B cell (primary cell): ENCODE measurements at regions not wholly inside any gene's neighbourhood (a gene's known extent, or its start where the extent isn't known, plus 50 kb on each side); places are given as distances from the start of the nearest gene placed in this dataset.

Source experiments
- ATAC-seq: fragments of 200-7000 bp; cut with Tn5 transposase; one replicate; pipeline ENCODE4 v1.10.0; 2021; ENCODE audit warnings: low read depth, mild to moderate bottlenecking, moderate number of reproducible peaks, moderate library complexity
- CTCF ChIA-PET: fragments of 350-600 bp; sonication (Branson Sonifier 250); formaldehyde crosslinking; loops from one replicate; lab custom pipeline; 2021; ENCODE audit warnings: antibody characterized with exemption, inconsistent platforms; lab: Charles Lee
- POLR2A ChIA-PET: fragments of 350-600 bp; sonication (Branson Sonifier 250); formaldehyde crosslinking; loops from one replicate; lab custom pipeline; 2021; ENCODE audit warnings: antibody characterized with exemption; lab: Charles Lee
- DNase-seq: peaks from one replicate; pipeline ENCODE4 v3.0.0; 2013
- H2AFZ ChIP-seq: 2 replicates; pipeline ENCODE4 v1.6.1; 2012; ENCODE audit warnings: mild to moderate bottlenecking, low read depth, low read length; ENCODE audit not compliant: insufficient read depth, poor library complexity, severe bottlenecking
- H3K27ac ChIP-seq, 2 donors: 1 replicate in 1 of 2; 2 replicates in 1 of 2; pipeline ENCODE4 v1.5.1; 2012 to 2013; ENCODE audit warnings: low read length in 2 of 2, mild to moderate bottlenecking in 2 of 2, moderate library complexity in 1 of 2
- H3K27me3 ChIP-seq, 4 experiments: fragments of 200-600 bp in 1 of 4; sonication (generic) in 1 of 4; replicated peaks in 1 of 4; 1 replicate in 2 of 4; 2 replicates in 2 of 4; pipeline versions ENCODE4 v1.6.1 to v1.7.0; 2013 to 2016; ENCODE audit warnings: low read length in 3 of 4, mild to moderate bottlenecking in 2 of 4, mixed read lengths in 1 of 4, moderate library complexity in 1 of 4; ENCODE audit not compliant: insufficient read depth in 4 of 4, control insufficient read depth in 3 of 4; ENCODE audit errors: control extremely low read depth in 1 of 4
- H3K36me3 ChIP-seq, 2 experiments: replicated peaks in 1 of 2; 1 replicate in 1 of 2; 2 replicates in 1 of 2; pipeline versions ENCODE4 v1.6.1 to v1.7.1; 2013; ENCODE audit warnings: low read length in 1 of 2; ENCODE audit not compliant: insufficient read depth in 2 of 2, control insufficient read depth in 1 of 2; ENCODE audit errors: control extremely low read depth in 1 of 2, extremely low read depth in 1 of 2
- H3K4me1 ChIP-seq, 2 donors: fragments of 200-600 bp in 1 of 2; sonication (generic) in 1 of 2; 1 replicate in 1 of 2; 2 replicates in 1 of 2; pipeline versions ENCODE4 v1.5.1 to v1.6.1; 2013 to 2017; ENCODE audit warnings: low read length in 2 of 2; ENCODE audit not compliant: control insufficient read depth in 2 of 2, insufficient read depth in 2 of 2
- H3K4me2 ChIP-seq: replicated peaks from 2 replicates; pipeline ENCODE3; 2012; ENCODE audit warnings: mild to moderate bottlenecking, low read depth, low read length; ENCODE audit not compliant: poor library complexity, severe bottlenecking
- H3K4me3 ChIP-seq, 5 experiments: fragments of 200-600 bp in 1 of 5; sonication (generic) in 1 of 5; 1 replicate in 3 of 5; 2 replicates in 2 of 5; pipeline versions ENCODE4 v1.5.1 to v1.7.0; 2011 to 2016; ENCODE audit warnings: low read length in 4 of 5, mild to moderate bottlenecking in 4 of 5, low read depth in 2 of 5, control low read depth in 1 of 5, moderate library complexity in 1 of 5; ENCODE audit not compliant: insufficient read depth in 1 of 5; ENCODE audit errors: control extremely low read depth in 1 of 5, extremely low read depth in 1 of 5
- H3K79me2 ChIP-seq: fragments of 200-600 bp; sonication (generic); one replicate; pipeline ENCODE4 v1.6.0; 2016; ENCODE audit warnings: low read length; ENCODE audit not compliant: control insufficient read depth, insufficient read depth
- H3K9ac ChIP-seq: fragments of 200-600 bp; sonication (generic); 2 replicates; pipeline ENCODE4 v1.6.1; 2017; ENCODE audit warnings: mild to moderate bottlenecking, low read length, moderate library complexity
- H3K9me3 ChIP-seq, 3 donors: one replicate each; pipeline versions ENCODE4 v1.6.1 to v1.7.1; 2013; ENCODE audit warnings: low read length in 2 of 3; ENCODE audit not compliant: control insufficient read depth in 2 of 3, insufficient read depth in 1 of 3; ENCODE audit errors: control extremely low read depth in 1 of 3
- H4K20me1 ChIP-seq: 2 replicates; pipeline ENCODE4 v1.6.0; 2012; ENCODE audit warnings: mild to moderate bottlenecking, low read length; ENCODE audit not compliant: insufficient read depth, control insufficient read depth, poor library complexity, severe bottlenecking
- H3K27ac Mint-ChIP-seq: one replicate; pipeline ENCODE4 v1.8.0; 2021; ENCODE audit warnings: mixed read lengths
- H3K27me3 Mint-ChIP-seq: one replicate; pipeline ENCODE4 v1.8.0; 2021; ENCODE audit warnings: mixed read lengths
- H3K4me1 Mint-ChIP-seq: one replicate; pipeline ENCODE4 v1.8.0; 2021; ENCODE audit warnings: mixed read lengths
- H3K4me3 Mint-ChIP-seq: one replicate; pipeline ENCODE4 v1.8.0; 2021; ENCODE audit warnings: mixed read lengths
- H3K9me3 Mint-ChIP-seq: one replicate; pipeline ENCODE4 v1.8.0; 2022; ENCODE audit warnings: mixed read lengths; ENCODE audit not compliant: insufficient read depth
- EZH2 ChIP-seq: IDR thresholded peaks from 2 replicates; pipeline ENCODE4 v1.6.1; 2012; ENCODE audit warnings: borderline replicate concordance, low read depth, mild to moderate bottlenecking, moderate library complexity, low read length; ENCODE audit not compliant: insufficient read depth, poor library complexity, severe bottlenecking
- WGBS: methylation state at CpG from one replicate; pipeline ENCODE4 v1.1.5; 2013; ENCODE audit warnings: missing lambda C conversion rate; ENCODE audit not compliant: insufficient coverage; 5-methylcytosine and 5-hydroxymethylcytosine counted together
- intact Hi-C: fragments of 100-400 bp; cut with micrococcal nuclease; formaldehyde crosslinking; loops from one replicate; pipeline ENCODE4 v1.10.0; 2022
- TF ChIP-seq, protein P1 (sequence below): fragments of 200-600 bp; IDR thresholded peaks from one replicate; pipeline ENCODE4 v1.8.0; 2022; ENCODE audit warnings: antibody characterized with exemption, mild to moderate bottlenecking

DNA sequence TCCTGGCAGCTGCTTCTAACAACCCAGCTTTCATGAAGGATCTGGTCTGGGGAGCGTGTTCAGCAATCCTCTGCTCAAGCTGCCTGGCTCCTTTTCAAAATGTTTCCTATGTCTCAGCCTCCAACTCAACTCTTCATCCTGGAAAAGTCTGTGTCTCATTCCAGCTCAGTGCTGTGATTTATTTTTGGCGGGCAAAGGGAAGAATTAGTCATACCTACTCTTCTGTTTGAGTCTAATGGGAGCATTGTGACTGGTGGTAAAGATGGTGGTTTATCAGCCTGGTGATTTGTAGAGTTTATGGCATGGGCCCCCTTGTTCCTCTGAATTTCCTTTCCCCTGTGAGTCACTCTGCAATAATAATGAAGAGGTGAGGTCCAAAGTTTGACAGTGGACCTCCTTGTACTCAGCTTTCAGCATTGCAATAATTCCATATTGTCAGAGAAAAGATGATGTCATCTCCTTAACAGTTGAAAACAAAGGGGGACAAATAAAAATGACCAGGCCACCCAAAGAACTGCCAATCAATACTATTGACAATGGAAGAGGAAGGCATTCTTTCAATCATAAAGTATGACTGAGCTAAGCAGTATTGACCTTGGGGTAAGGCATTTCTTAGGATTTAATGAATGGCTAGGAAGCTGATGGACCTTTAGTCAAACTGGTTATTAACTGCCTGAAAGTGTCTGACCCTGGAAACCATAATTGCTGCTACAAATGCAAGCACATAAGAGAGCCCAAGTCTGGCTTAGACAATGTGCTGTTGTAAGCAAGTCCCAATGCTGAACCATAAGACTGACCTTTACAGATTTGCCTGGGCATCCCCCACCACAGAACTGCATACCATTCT is 204.7 kb upstream of the MCTP2 start:
- no peak overlapping the region for H3K4me2 ChIP-seq
- TF ChIP-seq EZH2, result no peak
- TF ChIP-seq, protein P1, sequence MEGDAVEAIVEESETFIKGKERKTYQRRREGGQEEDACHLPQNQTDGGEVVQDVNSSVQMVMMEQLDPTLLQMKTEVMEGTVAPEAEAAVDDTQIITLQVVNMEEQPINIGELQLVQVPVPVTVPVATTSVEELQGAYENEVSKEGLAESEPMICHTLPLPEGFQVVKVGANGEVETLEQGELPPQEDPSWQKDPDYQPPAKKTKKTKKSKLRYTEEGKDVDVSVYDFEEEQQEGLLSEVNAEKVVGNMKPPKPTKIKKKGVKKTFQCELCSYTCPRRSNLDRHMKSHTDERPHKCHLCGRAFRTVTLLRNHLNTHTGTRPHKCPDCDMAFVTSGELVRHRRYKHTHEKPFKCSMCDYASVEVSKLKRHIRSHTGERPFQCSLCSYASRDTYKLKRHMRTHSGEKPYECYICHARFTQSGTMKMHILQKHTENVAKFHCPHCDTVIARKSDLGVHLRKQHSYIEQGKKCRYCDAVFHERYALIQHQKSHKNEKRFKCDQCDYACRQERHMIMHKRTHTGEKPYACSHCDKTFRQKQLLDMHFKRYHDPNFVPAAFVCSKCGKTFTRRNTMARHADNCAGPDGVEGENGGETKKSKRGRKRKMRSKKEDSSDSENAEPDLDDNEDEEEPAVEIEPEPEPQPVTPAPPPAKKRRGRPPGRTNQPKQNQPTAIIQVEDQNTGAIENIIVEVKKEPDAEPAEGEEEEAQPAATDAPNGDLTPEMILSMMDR, result no peak
- intact Hi-C loops, result no loop called here
- Mint-ChIP-seq H3K27me3 (peaks cover 20% of the 10 kb centered on the region), H3K9me3 (no peaks in the 10 kb centered on the region), H3K4me3 (no peak overlapping the region), H3K4me1 (no peaks in the 10 kb centered on the region), H3K27ac (no peak overlapping the region)
- no peak overlapping the region for H3K4me3 ChIP-seq
- H3K9ac ChIP-seq, result no peak overlapping the region
- no peaks in the 10 kb centered on the region for H3K36me3 ChIP-seq
- no peaks in the 10 kb centered on the region for H3K4me1 ChIP-seq
- ATAC-seq (no peak), DNase-seq (no peak)
- no peak overlapping the region for H3K27ac ChIP-seq
- H3K79me2 ChIP-seq, result no peaks in the 10 kb centered on the region
- no peaks in the 10 kb centered on the region for H3K9me3 ChIP-seq
- CTCF ChIA-PET, result no interaction called here
- no peaks in the 10 kb centered on the region for H3K27me3 ChIP-seq
- POLR2A ChIA-PET, result no interaction called here
- H4K20me1 ChIP-seq, result no peaks in the 10 kb centered on the region
- no peak overlapping the region for H2AFZ ChIP-seq
- WGBS, result 79% methylated on average over 1 of the region's 2 CpGs

DNA sequence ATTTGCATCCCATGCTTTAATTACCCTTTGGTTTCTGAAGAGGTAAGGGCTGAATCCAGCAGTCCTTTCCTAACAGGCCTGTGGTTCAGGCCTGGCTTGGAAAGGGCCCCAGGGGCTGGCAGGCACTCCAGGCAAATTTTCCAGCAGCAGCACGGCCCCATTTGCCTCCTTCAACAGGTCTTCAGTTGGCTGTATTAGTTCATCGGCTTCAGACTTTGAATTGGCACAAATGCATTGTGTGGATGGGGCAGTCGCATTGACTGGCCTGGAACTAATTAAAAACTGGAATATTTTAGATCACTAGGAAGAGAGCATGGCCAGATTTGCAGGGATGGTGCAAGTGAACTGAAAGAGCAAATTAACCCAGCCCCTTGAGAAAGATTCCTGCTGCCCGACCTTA is 207.8 kb upstream of the MCTP2 start:
- Histone ChIP-seq H3K4me2 (no peak overlapping the region), H3K4me1 (no peaks in the 10 kb centered on the region), H3K9me3 (no peaks in the 10 kb centered on the region), H3K27ac (no peak overlapping the region), H2AFZ (no peak overlapping the region), H3K79me2 (no peaks in the 10 kb centered on the region), H3K36me3 (no peaks in the 10 kb centered on the region), H3K27me3 (no peaks in the 10 kb centered on the region), H3K9ac (no peak overlapping the region), H4K20me1 (no peaks in the 10 kb centered on the region), H3K4me3 (no peak overlapping the region)
- no peak overlapping the region for H3K4me3 Mint-ChIP-seq
- ATAC-seq (no peak), DNase-seq (no peak)
- peaks cover 22% of the 10 kb centered on the region for H3K27me3 Mint-ChIP-seq
- no peaks in the 10 kb centered on the region for H3K4me1 Mint-ChIP-seq
- H3K9me3 Mint-ChIP-seq, result no peaks in the 10 kb centered on the region
- intact Hi-C loops, result no loop called here
- WGBS, result 86% methylated on average over 4 of the region's 4 CpGs
- ChIA-PET POLR2A (no interaction called here), CTCF (no interaction called here)
- no peak for TF ChIP-seq EZH2
- TF ChIP-seq, protein P1, result no peak
- no peak overlapping the region for H3K27ac Mint-ChIP-seq
